Muscle layer of duodenum (tissue), 2 donors: ENCODE measurements at regions not wholly inside any gene's neighbourhood (a gene's known extent, or its start where the extent isn't known, plus 50 kb on each side); places are given as distances from the start of the nearest gene placed in this dataset.

Experiments used
- H3K27ac ChIP-seq: one replicate; pipeline ENCODE4 v1.7.0; 2013; ENCODE audit warnings: mild to moderate bottlenecking, low read length
- H3K27me3 ChIP-seq: one replicate; pipeline ENCODE4 v1.7.0; 2013; ENCODE audit warnings: low read depth, mild to moderate bottlenecking, control low read depth, low read length
- H3K36me3 ChIP-seq, 2 donors: one replicate each; pipeline ENCODE4 v1.7.0; 2013; ENCODE audit warnings: low read length in 2 of 2, control low read depth in 1 of 2, mild to moderate bottlenecking in 1 of 2; ENCODE audit not compliant: insufficient read depth in 2 of 2, control insufficient read depth in 1 of 2
- H3K4me1 ChIP-seq, 2 donors: one replicate each; pipeline ENCODE4 v1.7.0; 2013; ENCODE audit warnings: low read length in 2 of 2, mild to moderate bottlenecking in 2 of 2, control low read depth in 1 of 2, moderate library complexity in 1 of 2; ENCODE audit not compliant: insufficient read depth in 2 of 2, control insufficient read depth in 1 of 2
- H3K4me3 ChIP-seq, 2 donors: one replicate each; pipeline ENCODE4 v1.7.0; 2013; ENCODE audit warnings: low read length in 2 of 2, low read depth in 1 of 2, mild to moderate bottlenecking in 1 of 2
- H3K9me3 ChIP-seq, 2 donors: one replicate each; pipeline ENCODE4 v1.7.0; 2013; ENCODE audit warnings: low read length in 2 of 2, control low read depth in 1 of 2, mild to moderate bottlenecking in 1 of 2; ENCODE audit not compliant: control insufficient read depth in 1 of 2
- donor health status: healthy.

DNA sequence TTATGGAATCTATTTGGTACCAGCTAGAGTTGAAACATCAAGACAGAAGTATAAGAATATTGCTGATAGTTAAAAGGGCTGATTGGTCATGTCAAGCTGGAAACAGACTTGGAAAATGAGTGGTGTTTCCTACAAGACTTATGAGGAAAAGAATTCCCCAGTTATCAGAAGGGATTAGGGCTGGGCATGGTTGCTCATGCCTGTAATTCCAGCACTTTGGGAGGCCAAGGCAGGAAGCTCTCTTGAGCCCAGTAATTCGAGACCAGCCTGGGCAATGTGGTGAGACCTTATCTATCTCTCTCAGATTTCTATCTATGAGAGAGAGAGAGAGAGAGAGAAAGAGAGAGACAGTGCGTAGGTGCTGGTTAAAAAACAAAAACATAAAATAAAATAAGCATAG is 139.5 kb upstream of the PMFBP1 start:
- Histone ChIP-seq H3K27me3 (no peaks in the 10 kb centered on the region), H3K36me3 (no peaks in the 10 kb centered on the region), H3K9me3 (peaks cover 0 to 3% of the 10 kb centered on the region in 2 donors), H3K4me1 (no peaks in the 10 kb centered on the region), H3K27ac (no peak overlapping the region), H3K4me3 (no peak overlapping the region)

DNA sequence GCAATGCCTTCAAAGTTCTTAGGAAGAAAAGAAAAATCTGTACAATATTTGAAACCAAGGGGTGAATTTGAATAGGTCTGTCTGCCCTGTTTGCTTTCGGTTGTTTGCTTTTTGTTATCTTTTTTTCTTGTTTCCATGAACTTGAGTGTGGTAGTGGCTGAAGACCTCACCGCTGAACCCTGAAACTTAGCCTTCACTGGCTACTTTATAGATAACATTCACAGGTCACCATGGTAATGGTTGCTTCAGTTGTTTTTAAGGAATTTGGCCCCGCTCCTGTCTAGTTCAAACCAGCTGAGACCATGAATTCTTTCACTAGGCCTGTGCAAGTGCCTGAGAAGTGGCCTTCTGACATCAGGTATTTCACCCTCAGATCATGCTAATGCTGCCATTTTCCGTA is 137.0 kb upstream of the PMFBP1 start:
- Histone ChIP-seq H3K4me1 (no peaks in the 10 kb centered on the region), H3K4me3 (no peak overlapping the region), H3K27ac (no peak overlapping the region), H3K9me3 (peaks cover 0 to 3% of the 10 kb centered on the region in 2 donors), H3K36me3 (no peaks in the 10 kb centered on the region), H3K27me3 (no peaks in the 10 kb centered on the region)

DNA sequence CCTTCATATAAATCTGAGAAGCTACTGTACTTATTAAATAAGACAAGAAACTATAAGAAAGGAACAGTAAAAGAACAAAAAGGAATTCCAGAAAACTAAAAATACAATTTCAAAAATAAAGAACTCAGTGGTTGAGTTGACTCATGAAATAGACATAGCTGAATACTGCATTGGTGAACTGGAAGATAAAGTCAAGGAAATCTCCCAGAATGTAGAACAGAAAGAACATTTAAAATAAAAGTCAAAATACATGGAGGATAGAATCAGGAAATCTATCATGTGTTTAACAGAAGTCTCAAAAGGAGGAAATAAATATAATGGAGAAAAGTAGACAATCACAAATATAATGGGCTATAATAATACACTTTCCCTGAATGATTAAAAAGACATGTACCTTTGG is 136.4 kb upstream of the PMFBP1 start:
- Histone ChIP-seq H3K9me3 (peaks cover 0 to 3% of the 10 kb centered on the region in 2 donors), H3K27me3 (no peaks in the 10 kb centered on the region), H3K27ac (no peak overlapping the region), H3K36me3 (no peaks in the 10 kb centered on the region), H3K4me1 (no peaks in the 10 kb centered on the region), H3K4me3 (no peak overlapping the region)

DNA sequence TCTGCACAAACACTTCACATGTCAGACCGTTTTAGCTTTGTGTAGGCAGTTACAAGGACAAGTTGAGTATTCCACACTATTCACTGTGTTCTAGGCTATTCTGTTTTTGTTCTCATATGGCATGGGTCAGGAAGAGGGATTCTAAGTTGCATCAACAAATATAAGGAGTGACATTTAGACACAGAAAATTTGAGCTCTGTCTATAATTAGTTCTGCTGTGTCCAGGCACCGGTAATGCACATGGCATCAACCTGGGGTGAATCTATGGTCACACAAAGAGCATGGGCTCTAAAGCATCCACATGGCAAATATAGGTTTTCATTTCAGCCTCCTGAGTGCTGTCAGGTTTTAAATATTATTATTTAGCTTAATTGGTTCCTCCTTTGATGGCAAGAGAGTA is 130.4 kb upstream of the PMFBP1 start:
- H3K4me3 ChIP-seq: no peak overlapping the region
- H3K36me3 ChIP-seq: no peaks in the 10 kb centered on the region
- no peaks in the 10 kb centered on the region for H3K4me1 ChIP-seq
- H3K27ac ChIP-seq: no peak overlapping the region
- H3K9me3 ChIP-seq: no peaks in the 10 kb centered on the region
- H3K27me3 ChIP-seq: no peaks in the 10 kb centered on the region

DNA sequence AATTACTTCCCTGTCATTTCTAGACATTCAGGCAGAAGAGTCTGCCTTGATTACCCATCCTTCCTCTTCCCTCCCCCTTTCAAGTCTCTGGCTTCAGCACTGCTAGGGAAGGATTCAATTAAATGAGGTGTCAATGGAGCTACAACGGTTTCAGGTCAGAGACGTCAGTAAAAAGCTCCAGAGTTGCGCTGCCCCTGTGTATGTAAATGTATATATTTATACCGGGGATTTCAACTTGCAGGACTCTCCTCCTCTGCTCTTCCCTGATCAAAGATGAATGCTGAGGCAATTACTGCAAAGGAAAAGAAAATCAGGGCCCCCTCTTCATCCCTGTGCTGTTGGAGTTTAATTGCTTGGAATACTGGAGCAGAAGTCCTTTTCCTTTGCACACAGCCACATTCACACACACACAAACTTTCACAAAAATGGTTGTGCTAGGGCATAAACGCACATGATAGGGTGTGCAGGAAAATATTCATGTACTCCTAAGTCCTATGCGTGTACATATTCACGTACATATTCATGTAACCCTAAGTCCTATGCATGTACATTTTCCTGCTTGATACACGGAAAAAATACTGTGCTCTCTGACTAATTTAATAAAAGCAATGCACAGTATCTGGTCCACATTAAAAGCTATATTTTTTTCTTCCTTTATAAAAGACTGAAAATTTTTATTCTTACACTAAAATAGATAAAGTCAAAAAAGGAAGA is 129.7 kb upstream of the PMFBP1 start:
- H3K27me3 ChIP-seq: no peaks in the 10 kb centered on the region
- H3K4me3 ChIP-seq: no peak overlapping the region
- no peaks in the 10 kb centered on the region for H3K4me1 ChIP-seq
- no peak overlapping the region for H3K27ac ChIP-seq
- H3K9me3 ChIP-seq: no peaks in the 10 kb centered on the region
- H3K36me3 ChIP-seq: no peaks in the 10 kb centered on the region

DNA sequence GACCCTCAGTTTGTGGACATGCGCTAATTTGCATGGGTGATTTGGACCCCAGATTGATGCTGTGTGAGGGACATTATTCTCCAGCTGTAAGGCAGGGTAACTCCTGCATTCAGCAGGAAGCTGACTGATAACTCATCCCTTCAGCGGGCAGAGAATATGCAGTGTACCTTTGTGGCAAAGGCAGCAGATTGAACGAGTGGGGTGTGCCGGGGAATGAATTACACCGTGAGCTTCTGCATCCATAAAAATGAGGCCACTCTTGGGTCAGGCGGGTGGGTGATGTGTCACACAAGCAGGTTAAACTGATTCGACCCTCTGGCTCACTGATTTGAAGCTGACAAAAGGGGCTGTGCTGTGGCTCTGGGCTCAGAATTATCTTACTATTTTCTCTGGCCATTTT is 128.9 kb upstream of the PMFBP1 start:
- Histone ChIP-seq H3K4me3 (no peak overlapping the region), H3K4me1 (no peaks in the 10 kb centered on the region), H3K27me3 (no peaks in the 10 kb centered on the region), H3K36me3 (no peaks in the 10 kb centered on the region), H3K9me3 (no peaks in the 10 kb centered on the region), H3K27ac (no peak overlapping the region)

DNA sequence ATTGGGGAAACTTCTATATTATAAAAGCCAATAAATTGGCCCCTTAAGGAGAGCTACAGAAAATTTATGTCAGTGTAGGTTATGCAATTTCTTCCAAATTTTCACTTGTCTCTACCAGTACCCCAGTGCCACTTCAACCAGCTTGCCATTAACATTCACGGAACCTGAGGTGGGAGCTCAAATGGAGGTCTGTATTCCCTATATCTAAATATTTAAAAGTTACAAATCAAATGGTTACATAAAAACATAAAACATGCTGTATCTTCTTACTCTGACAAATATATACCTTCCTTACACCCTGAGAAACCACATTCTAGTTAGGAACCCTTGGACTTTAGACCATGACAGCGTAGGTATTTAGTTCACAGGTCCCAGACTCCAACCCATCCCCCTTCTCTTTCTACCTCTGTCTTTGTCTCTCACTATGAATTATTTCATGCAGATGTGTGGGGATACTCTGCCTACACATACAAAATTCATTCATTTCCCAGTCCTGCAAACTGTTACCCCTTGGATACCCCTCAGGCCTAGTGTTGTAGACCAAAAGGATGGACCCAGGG is 127.8 kb upstream of the PMFBP1 start:
- Histone ChIP-seq H3K36me3 (no peaks in the 10 kb centered on the region), H3K27ac (no peak overlapping the region), H3K4me3 (no peak overlapping the region), H3K9me3 (no peaks in the 10 kb centered on the region), H3K4me1 (no peaks in the 10 kb centered on the region), H3K27me3 (no peaks in the 10 kb centered on the region)

DNA sequence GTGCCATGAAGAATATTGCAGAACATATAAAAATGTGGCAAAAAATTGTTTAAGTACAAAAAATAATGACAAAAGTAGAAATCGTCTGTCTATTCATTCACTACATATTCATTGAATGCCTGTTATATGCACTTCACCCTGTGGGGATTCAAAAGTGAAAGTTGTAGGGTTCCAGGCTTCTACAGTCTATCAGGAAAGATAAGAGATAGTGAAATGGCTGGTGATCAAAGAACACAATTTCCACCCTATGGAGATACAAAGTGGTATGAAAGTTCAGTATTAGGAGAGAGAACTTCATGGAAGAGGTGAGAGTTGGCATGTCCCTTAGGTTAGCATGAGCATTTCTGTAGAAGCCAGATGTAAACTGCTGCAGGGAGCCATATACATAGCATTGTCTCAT is 127.0 kb upstream of the PMFBP1 start:
- Histone ChIP-seq H3K27ac (no peak overlapping the region), H3K36me3 (no peaks in the 10 kb centered on the region), H3K9me3 (no peaks in the 10 kb centered on the region), H3K4me1 (no peaks in the 10 kb centered on the region), H3K27me3 (no peaks in the 10 kb centered on the region), H3K4me3 (no peak overlapping the region)

DNA sequence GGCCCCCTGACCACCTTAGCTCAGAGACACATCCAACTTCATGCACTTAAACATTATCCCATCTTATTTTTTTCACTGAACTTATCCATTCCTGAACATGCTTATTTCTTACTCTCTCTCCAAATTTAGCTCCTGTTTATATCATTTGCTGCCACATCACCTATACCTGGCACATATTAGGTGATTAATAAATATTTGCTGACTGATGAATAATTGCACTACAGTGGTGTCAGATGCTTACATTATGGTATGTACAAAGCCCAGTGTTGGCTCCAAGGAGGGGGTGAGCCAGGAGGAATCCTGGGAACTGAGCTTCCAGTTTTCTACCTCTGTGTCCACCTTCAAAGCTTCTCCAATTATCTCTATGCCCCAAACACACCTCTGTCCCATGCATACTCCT is 124.0 kb upstream of the PMFBP1 start:
- H3K36me3 ChIP-seq: peaks cover 0 to 3% of the 10 kb centered on the region in 2 donors
- no peaks in the 10 kb centered on the region for H3K4me1 ChIP-seq
- H3K9me3 ChIP-seq: no peaks in the 10 kb centered on the region
- no peak overlapping the region for H3K4me3 ChIP-seq
- no peak overlapping the region for H3K27ac ChIP-seq
- no peaks in the 10 kb centered on the region for H3K27me3 ChIP-seq

DNA sequence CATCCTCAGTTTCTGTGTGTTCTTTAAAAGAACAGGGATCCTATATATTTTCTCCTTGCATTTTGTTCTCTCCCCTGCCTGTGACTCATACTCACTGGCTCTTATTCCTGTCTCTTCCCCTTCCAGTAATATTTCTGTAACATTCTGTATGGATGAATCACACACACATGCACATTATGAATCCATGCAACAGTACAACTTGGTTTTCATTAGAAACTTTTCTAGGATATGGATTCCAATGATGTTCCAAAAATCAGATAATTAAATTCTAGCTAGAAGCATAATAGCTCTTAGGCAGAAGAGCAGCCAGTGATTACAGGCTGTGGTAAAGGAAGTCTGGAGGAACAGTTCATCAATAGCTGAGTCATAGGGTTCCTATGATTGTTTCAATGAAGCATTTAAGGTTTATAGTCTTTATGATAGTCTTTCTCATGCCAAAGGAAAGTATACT is 119.6 kb upstream of the PMFBP1 start:
- Histone ChIP-seq H3K4me1 (no peaks in the 10 kb centered on the region), H3K27me3 (no peaks in the 10 kb centered on the region), H3K27ac (peak overlapping the region; percentile 58), H3K4me3 (no peak overlapping the region), H3K9me3 (no peaks in the 10 kb centered on the region), H3K36me3 (peaks cover 0 to 3% of the 10 kb centered on the region in 2 donors)

DNA sequence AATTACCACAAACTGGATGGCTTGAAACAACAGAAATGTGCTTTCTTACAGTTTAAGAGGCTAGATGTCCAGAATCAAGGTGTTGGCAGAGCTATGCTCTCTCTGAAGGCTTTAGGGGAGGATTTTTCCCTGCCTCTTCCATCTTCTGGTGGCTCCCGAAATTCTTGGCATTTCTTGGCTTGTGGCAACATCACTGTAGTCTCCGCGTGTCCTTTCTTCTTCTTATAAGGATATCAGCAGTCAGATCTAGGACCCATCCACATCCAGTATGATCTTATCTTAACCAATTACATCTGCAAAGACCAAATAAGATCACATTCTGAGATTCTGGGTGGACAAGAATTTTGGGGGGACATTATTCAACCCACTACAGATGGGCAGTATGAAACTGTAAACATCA is 119.2 kb upstream of the PMFBP1 start:
- H3K27ac ChIP-seq: peak overlapping the region; percentile 41
- no peaks in the 10 kb centered on the region for H3K9me3 ChIP-seq
- H3K4me1 ChIP-seq: no peaks in the 10 kb centered on the region
- no peak overlapping the region for H3K4me3 ChIP-seq
- H3K27me3 ChIP-seq: no peaks in the 10 kb centered on the region
- peaks cover 0 to 3% of the 10 kb centered on the region in 2 donors for H3K36me3 ChIP-seq

DNA sequence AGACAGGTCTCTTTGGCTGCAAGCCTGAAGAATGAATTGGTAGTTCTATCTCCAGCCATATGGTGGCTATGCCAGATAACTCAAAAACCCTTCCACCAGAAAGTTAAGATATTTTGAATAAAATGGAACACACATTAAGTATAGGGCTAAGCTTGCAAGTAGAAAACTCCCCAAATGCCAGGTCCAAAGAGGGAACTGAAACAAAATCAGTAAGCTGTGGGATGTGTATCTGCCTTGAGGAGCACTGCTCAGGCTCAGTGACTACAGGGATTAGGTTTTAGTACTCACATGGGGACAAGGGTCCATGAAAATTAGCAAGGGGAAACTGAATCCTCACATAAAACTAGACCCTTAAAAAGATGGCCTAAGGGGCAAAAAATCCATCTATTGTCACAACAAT is 115.7 kb upstream of the PMFBP1 start:
- Histone ChIP-seq H3K36me3 (peaks cover 0 to 3% of the 10 kb centered on the region in 2 donors), H3K4me3 (no peak overlapping the region), H3K4me1 (no peaks in the 10 kb centered on the region), H3K27ac (no peak overlapping the region), H3K27me3 (no peaks in the 10 kb centered on the region), H3K9me3 (no peaks in the 10 kb centered on the region)
